ENCODE measurements at regions not wholly inside any gene's neighbourhood (a gene's known extent, or its start where the extent isn't known, plus 50 kb on each side); places are given as distances from the start of the nearest gene placed in this dataset.
A peak's percentile ranks its signal among the peaks of the same experiment; 100 is the strongest.

- TF ChIP-seq, protein P1, sequence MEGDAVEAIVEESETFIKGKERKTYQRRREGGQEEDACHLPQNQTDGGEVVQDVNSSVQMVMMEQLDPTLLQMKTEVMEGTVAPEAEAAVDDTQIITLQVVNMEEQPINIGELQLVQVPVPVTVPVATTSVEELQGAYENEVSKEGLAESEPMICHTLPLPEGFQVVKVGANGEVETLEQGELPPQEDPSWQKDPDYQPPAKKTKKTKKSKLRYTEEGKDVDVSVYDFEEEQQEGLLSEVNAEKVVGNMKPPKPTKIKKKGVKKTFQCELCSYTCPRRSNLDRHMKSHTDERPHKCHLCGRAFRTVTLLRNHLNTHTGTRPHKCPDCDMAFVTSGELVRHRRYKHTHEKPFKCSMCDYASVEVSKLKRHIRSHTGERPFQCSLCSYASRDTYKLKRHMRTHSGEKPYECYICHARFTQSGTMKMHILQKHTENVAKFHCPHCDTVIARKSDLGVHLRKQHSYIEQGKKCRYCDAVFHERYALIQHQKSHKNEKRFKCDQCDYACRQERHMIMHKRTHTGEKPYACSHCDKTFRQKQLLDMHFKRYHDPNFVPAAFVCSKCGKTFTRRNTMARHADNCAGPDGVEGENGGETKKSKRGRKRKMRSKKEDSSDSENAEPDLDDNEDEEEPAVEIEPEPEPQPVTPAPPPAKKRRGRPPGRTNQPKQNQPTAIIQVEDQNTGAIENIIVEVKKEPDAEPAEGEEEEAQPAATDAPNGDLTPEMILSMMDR (IDR thresholded peaks at IDR 0.05; ENCODE audit: low read depth, low read length, missing control alignments): peak; percentile 76
- in situ Hi-C loops (cut with HindIII; ENCODE audit: low sequenced_read_pairs): no loop called here
- no peak for DNase-seq (ENCODE audit: low read depth)
- no peak overlapping the region for H3K4me3 ChIP-seq (ENCODE audit: low read depth, low read length)
Measured at GRCh38 chr16:9033125-9033830, 58.2 kb upstream of the HAPSTR1 start.

GRCh38 chr16:9034056-9034455 is 57.4 kb upstream of the HAPSTR1 start:
- in situ Hi-C loops (cut with HindIII; ENCODE audit: low sequenced_read_pairs): no loop called here
- DNase-seq (ENCODE audit: low read depth): no peak
- TF ChIP-seq, protein P1 (IDR thresholded peaks at IDR 0.05; ENCODE audit: low read depth, low read length, missing control alignments): no peak
- no peak overlapping the region for H3K4me3 ChIP-seq (ENCODE audit: low read depth, low read length)

- no peak overlapping the region for H3K4me3 ChIP-seq (ENCODE audit: low read depth, low read length)
- no peak for DNase-seq (ENCODE audit: low read depth)
- TF ChIP-seq, protein P1 (IDR thresholded peaks at IDR 0.05; ENCODE audit: low read depth, low read length, missing control alignments): no peak
- in situ Hi-C loops (cut with HindIII; ENCODE audit: low sequenced_read_pairs): no loop called here
Measured at GRCh38 chr16:9035996-9036395, 55.4 kb upstream of the HAPSTR1 start.

GRCh38 chr16:9039210-9039609 is 52.2 kb upstream of the HAPSTR1 start:
- TF ChIP-seq, protein P1 (IDR thresholded peaks at IDR 0.05; ENCODE audit: low read depth, low read length, missing control alignments): no peak
- no peak for DNase-seq (ENCODE audit: low read depth)
- H3K4me3 ChIP-seq (ENCODE audit: low read depth, low read length): no peak overlapping the region
- in situ Hi-C loops (cut with HindIII; ENCODE audit: low sequenced_read_pairs): no loop called here

DNA sequence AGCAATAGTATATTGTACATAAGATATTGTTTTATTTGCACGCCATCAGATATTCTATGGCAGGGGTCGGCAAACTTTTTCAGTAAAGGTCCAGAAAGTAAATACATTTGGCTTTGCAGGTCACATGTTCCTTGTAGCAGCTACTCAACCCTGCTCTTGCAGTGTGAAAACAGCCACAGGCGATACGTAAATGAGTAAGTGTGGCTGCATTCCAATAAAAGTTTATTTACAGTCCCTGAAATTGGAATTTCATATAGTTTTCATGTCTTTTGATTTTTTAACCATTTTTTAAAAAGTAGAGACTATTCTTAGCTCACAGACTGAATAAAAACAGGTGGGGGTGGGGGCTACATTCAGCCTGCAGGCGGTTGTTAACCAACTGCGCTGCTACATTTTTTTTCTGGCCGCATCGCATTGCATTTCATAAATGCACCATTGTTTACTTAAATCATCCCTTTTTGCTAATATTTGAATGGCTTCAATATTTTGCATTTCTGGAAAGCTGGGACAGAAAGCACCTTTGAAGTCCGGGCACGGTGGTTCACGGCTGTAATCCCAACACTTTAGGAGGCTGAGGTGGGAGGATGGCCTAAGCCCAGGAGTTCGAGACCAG is 50.5 kb upstream of the HAPSTR1 start:
- in situ Hi-C loops (cut with HindIII; ENCODE audit: low sequenced_read_pairs): no loop called here
- TF ChIP-seq, protein P1 (IDR thresholded peaks at IDR 0.05; ENCODE audit: low read depth, low read length, missing control alignments): no peak
- DNase-seq (ENCODE audit: low read depth): no peak
- no peak overlapping the region for H3K4me3 ChIP-seq (ENCODE audit: low read depth, low read length)

All from astrocyte of the cerebellum (primary cell).